Breast epithelium (tissue), 3 donors: ENCODE measurements at regions not wholly inside any gene's neighbourhood (a gene's known extent, or its start where the extent isn't known, plus 50 kb on each side); places are given as distances from the start of the nearest gene placed in this dataset.

Source experiments
- POLR2A ChIP-seq: fragments of 450-650 bp; IDR thresholded peaks from one replicate; pipeline ENCODE4 v1.6.1; 2016; ENCODE audit warnings: antibody characterized with exemption, mild to moderate bottlenecking, moderate library complexity
- POLR2AphosphoS5 ChIP-seq, 3 donors: sonication (generic); formaldehyde crosslinking; IDR thresholded peaks; one replicate each; pipeline ENCODE4 v1.6.1; 2017; ENCODE audit warnings: antibody characterized with exemption in 3 of 3
- TF ChIP-seq, protein P1 (sequence below), 3 donors: fragments of 450-650 bp; IDR thresholded peaks; one replicate each; pipeline ENCODE4 v1.5.1; 2016 to 2017; ENCODE audit warnings: antibody characterized with exemption in 3 of 3, mild to moderate bottlenecking in 3 of 3, moderate library complexity in 3 of 3

DNA sequence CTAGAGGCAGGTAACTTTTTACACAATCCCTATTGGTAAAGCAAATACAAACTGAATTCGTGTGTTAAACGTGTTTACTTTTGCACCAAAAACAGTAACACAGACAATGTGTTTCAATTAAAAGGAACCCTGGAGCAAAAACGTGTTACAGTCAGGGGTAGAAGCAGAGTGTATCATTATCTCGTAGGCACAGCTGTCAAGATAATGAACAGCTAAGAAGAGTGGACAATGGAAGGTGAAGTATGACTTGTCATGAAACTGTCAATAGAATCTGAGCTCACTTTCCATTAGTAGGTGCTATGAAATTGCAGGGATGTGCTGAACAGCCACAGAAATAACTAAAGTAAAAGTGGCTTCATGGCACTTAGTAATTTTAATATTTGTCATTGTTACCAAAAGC, 1229.8 kb upstream of the WWC1 start:
- TF ChIP-seq POLR2A = no peak
- TF ChIP-seq, protein P1, sequence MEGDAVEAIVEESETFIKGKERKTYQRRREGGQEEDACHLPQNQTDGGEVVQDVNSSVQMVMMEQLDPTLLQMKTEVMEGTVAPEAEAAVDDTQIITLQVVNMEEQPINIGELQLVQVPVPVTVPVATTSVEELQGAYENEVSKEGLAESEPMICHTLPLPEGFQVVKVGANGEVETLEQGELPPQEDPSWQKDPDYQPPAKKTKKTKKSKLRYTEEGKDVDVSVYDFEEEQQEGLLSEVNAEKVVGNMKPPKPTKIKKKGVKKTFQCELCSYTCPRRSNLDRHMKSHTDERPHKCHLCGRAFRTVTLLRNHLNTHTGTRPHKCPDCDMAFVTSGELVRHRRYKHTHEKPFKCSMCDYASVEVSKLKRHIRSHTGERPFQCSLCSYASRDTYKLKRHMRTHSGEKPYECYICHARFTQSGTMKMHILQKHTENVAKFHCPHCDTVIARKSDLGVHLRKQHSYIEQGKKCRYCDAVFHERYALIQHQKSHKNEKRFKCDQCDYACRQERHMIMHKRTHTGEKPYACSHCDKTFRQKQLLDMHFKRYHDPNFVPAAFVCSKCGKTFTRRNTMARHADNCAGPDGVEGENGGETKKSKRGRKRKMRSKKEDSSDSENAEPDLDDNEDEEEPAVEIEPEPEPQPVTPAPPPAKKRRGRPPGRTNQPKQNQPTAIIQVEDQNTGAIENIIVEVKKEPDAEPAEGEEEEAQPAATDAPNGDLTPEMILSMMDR (IDR thresholded peaks at IDR 0.05) = no peak
- no peak for TF ChIP-seq POLR2AphosphoS5 (IDR thresholded peaks at IDR 0.05)
